ENCODE measurements at regions not wholly inside any gene's neighbourhood (a gene's known extent, or its start where the extent isn't known, plus 50 kb on each side); places are given as distances from the start of the nearest gene placed in this dataset.
"Not testable (repeated sequence)": the region's sequence is repeated elsewhere in the genome, so short reads cannot be mapped to it uniquely, and the experiment has no call there.

- DNase-seq (ENCODE audit: extremely low read depth, low read depth), result no peak
- TF ChIP-seq CTCF (IDR thresholded peaks at IDR 0.05; ENCODE audit: low read depth, low read length, missing control alignments), result no peak
- no peak overlapping the region for H3K4me3 ChIP-seq (replicated peaks; ENCODE audit: low read depth, low read length)
These were observed 90.7 kb upstream of the PARP8 start for GRCh38 chr5:50575740-50576139.

GRCh38 chr5:50576265-50576664 is 90.2 kb upstream of the PARP8 start:
- no peak overlapping the region for H3K4me3 ChIP-seq (replicated peaks; ENCODE audit: low read depth, low read length)
- TF ChIP-seq CTCF (IDR thresholded peaks at IDR 0.05; ENCODE audit: low read depth, low read length, missing control alignments), result no peak
- no peak for DNase-seq (ENCODE audit: extremely low read depth, low read depth)

GRCh38 chr5:50576686-50577256 is 89.7 kb upstream of the PARP8 start:
- no peak for TF ChIP-seq CTCF (IDR thresholded peaks at IDR 0.05; ENCODE audit: low read depth, low read length, missing control alignments)
- no peak for DNase-seq (ENCODE audit: extremely low read depth, low read depth)
- no peak overlapping the region for H3K4me3 ChIP-seq (replicated peaks; ENCODE audit: low read depth, low read length)

- H3K4me3 ChIP-seq (replicated peaks; ENCODE audit: low read depth, low read length), result no peak overlapping the region
- DNase-seq (ENCODE audit: extremely low read depth, low read depth), result no peak
- no peak for TF ChIP-seq CTCF (IDR thresholded peaks at IDR 0.05; ENCODE audit: low read depth, low read length, missing control alignments)
These were observed 85.9 kb upstream of the PARP8 start for GRCh38 chr5:50580506-50580905.

- not testable (repeated sequence) for H3K4me3 ChIP-seq (replicated peaks; ENCODE audit: low read depth, low read length); DNase-seq (ENCODE audit: extremely low read depth, low read depth)
These were observed 84.6 kb upstream of the PARP8 start for GRCh38 chr5:50581845-50582244.

- TF ChIP-seq CTCF (IDR thresholded peaks at IDR 0.05; ENCODE audit: low read depth, low read length, missing control alignments), result no peak
- no peak for DNase-seq (ENCODE audit: extremely low read depth, low read depth)
These were observed 83.7 kb upstream of the PARP8 start for GRCh38 chr5:50582699-50583098.

GRCh38 chr5:50583621-50584020 is 82.8 kb upstream of the PARP8 start:
- no peak overlapping the region for H3K4me3 ChIP-seq (replicated peaks; ENCODE audit: low read depth, low read length)
- DNase-seq (ENCODE audit: extremely low read depth, low read depth), result no peak
- TF ChIP-seq CTCF (IDR thresholded peaks at IDR 0.05; ENCODE audit: low read depth, low read length, missing control alignments), result no peak

More at GRCh38 chr5:50582699-50583098, 83.7 kb upstream of the PARP8 start:
- H3K4me3 ChIP-seq (replicated peaks; ENCODE audit: low read depth, low read length), result no peak overlapping the region

GRCh38 chr5:50588471-50588870 is 78.0 kb upstream of the PARP8 start:
- DNase-seq (ENCODE audit: extremely low read depth, low read depth), result not testable (repeated sequence)

GRCh38 chr5:50590444-50591189 is 75.8 kb upstream of the PARP8 start:
- not testable (repeated sequence) for DNase-seq (ENCODE audit: extremely low read depth, low read depth); H3K4me3 ChIP-seq (replicated peaks; ENCODE audit: low read depth, low read length)

More at GRCh38 chr5:50588471-50588870, 78.0 kb upstream of the PARP8 start:
- H3K4me3 ChIP-seq (replicated peaks; ENCODE audit: low read depth, low read length), result not testable (repeated sequence)

GRCh38 chr5:50591338-50591737 is 75.1 kb upstream of the PARP8 start:
- not testable (repeated sequence) for DNase-seq (ENCODE audit: extremely low read depth, low read depth); H3K4me3 ChIP-seq (replicated peaks; ENCODE audit: low read depth, low read length)

All from HFF-Myc (cell line).